MCF 10A (cell line): ENCODE measurements at regions not wholly inside any gene's neighbourhood (a gene's known extent, or its start where the extent isn't known, plus 50 kb on each side); places are given as distances from the start of the nearest gene placed in this dataset.

Source experiments
- BruUV-seq: library from RNA; stranded (reverse); fragments of 400-500 nt; replicated peaks from 2 replicates; lab custom pipeline; 2021; lab: Mats Ljungman, UMichigan
- CTCF ChIA-PET: fragments of 300-600 bp; sonication (Branson Sonifier 250); formaldehyde crosslinking; extraction: SDS; loops from one replicate; lab custom pipeline; 2021; ENCODE audit warnings: antibody characterized with exemption, inconsistent platforms; lab: Yijun Ruan, JAX
- POLR2A ChIA-PET: fragments of 300-600, 350-650 bp; sonication (Branson Sonifier 250); formaldehyde crosslinking; extraction: SDS; loops from one replicate; lab custom pipeline; 2020; ENCODE audit warnings: antibody characterized with exemption, inconsistent platforms; lab: Yijun Ruan, JAX
- DNase-seq: peaks from one replicate; pipeline ENCODE4 v3.0.0-alpha.2; 2018; ENCODE audit not compliant: unreplicated experiment
- H3K27ac Mint-ChIP-seq: one replicate; pipeline ENCODE4 v1.8.0; 2022; ENCODE audit warnings: mild to moderate bottlenecking, low read depth, mixed read lengths; ENCODE audit not compliant: unreplicated experiment
- H3K27me3 Mint-ChIP-seq: one replicate; pipeline ENCODE4 v1.8.0; 2022; ENCODE audit warnings: mixed read lengths; ENCODE audit not compliant: insufficient read depth, unreplicated experiment
- H3K36me3 Mint-ChIP-seq: one replicate; pipeline ENCODE4 v1.8.0; 2022; ENCODE audit warnings: mild to moderate bottlenecking, moderate library complexity, mixed read lengths; ENCODE audit not compliant: insufficient read depth, unreplicated experiment
- H3K4me1 Mint-ChIP-seq: one replicate; pipeline ENCODE4 v1.8.0; 2022; ENCODE audit warnings: mixed read lengths; ENCODE audit not compliant: insufficient read depth, unreplicated experiment
- H3K4me3 Mint-ChIP-seq: one replicate; pipeline ENCODE4 v1.8.0; 2022; ENCODE audit warnings: mild to moderate bottlenecking, moderate library complexity, mixed read lengths; ENCODE audit not compliant: unreplicated experiment
- H3K9me3 Mint-ChIP-seq: one replicate; pipeline ENCODE4 v1.8.0; 2022; ENCODE audit warnings: mixed read lengths; ENCODE audit not compliant: unreplicated experiment
- intact Hi-C: fragments of 100-400 bp; cut with micrococcal nuclease; formaldehyde crosslinking; loops from 2 replicates; pipeline ENCODE4 v1.14.1; 2022
- TF ChIP-seq, protein P1 (sequence below): fragments of 200-600 bp; IDR thresholded peaks from one replicate; pipeline ENCODE4 v1.8.0; 2022; ENCODE audit warnings: antibody characterized with exemption, mild to moderate bottlenecking; ENCODE audit not compliant: unreplicated experiment

DNA sequence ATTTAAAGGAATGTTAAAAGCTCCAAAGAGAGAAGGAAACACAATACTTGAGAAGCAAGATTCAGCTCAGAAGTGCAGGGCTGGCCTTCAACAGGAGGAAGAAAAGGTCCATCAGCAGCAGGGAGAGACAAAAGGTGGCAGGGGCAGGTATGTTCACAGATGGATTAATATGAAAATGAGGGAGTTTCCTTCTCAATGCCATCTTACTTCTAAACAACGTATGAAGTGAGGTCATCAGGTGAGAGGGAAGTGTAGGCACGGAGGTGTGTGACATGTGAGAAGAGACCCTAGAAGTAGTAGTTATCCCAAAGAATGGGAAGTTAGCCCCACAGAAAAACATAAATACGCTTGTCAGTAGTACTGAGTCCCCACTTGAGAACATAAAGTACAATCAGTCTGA lies 122.5 kb downstream of the CCER1 start:
- DNase-seq, result no peak
- BruUV-seq, result no TSS peak
- Mint-ChIP-seq H3K9me3 (no peaks in the 10 kb centered on the region), H3K4me3 (no peak overlapping the region), H3K4me1 (no peaks in the 10 kb centered on the region), H3K27me3 (no peaks in the 10 kb centered on the region), H3K36me3 (no peaks in the 10 kb centered on the region), H3K27ac (no peak overlapping the region)
- intact Hi-C loops, result no loop called here
- POLR2A ChIA-PET, result no interaction called here
- TF ChIP-seq, protein P1, sequence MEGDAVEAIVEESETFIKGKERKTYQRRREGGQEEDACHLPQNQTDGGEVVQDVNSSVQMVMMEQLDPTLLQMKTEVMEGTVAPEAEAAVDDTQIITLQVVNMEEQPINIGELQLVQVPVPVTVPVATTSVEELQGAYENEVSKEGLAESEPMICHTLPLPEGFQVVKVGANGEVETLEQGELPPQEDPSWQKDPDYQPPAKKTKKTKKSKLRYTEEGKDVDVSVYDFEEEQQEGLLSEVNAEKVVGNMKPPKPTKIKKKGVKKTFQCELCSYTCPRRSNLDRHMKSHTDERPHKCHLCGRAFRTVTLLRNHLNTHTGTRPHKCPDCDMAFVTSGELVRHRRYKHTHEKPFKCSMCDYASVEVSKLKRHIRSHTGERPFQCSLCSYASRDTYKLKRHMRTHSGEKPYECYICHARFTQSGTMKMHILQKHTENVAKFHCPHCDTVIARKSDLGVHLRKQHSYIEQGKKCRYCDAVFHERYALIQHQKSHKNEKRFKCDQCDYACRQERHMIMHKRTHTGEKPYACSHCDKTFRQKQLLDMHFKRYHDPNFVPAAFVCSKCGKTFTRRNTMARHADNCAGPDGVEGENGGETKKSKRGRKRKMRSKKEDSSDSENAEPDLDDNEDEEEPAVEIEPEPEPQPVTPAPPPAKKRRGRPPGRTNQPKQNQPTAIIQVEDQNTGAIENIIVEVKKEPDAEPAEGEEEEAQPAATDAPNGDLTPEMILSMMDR, result no peak
- CTCF ChIA-PET, result no interaction called here

DNA sequence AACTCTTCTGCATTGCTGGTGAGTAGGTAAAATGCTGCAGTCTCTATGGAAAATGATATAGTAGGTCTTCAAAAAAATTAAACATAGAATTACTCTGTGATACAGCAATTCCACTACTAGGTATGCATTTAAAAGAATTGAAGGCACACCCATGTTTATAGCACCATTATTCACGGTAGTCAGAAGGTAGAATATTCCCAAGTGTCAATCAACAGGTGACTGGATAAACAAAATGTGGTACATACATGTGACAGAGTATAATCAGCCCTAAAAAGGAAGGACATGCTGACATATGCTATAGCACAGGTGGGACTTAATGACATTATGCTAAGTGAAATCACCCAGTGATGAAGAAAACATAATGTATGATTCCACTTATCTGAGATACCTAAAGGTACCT lies 123.3 kb downstream of the CCER1 start:
- Mint-ChIP-seq H3K27me3 (no peaks in the 10 kb centered on the region), H3K4me3 (no peak overlapping the region), H3K36me3 (no peaks in the 10 kb centered on the region), H3K4me1 (no peaks in the 10 kb centered on the region), H3K27ac (no peak overlapping the region), H3K9me3 (no peaks in the 10 kb centered on the region)
- CTCF ChIA-PET, result no interaction called here
- intact Hi-C loops, result no loop called here
- POLR2A ChIA-PET, result interaction anchor here (1.1 kb wide), 1 partner anchor 9 kb away, joined by 4 read pairs; no protein-coding TSS in a partner anchor
- no peak for DNase-seq
- no TSS peak for BruUV-seq
- TF ChIP-seq, protein P1, result no peak

DNA sequence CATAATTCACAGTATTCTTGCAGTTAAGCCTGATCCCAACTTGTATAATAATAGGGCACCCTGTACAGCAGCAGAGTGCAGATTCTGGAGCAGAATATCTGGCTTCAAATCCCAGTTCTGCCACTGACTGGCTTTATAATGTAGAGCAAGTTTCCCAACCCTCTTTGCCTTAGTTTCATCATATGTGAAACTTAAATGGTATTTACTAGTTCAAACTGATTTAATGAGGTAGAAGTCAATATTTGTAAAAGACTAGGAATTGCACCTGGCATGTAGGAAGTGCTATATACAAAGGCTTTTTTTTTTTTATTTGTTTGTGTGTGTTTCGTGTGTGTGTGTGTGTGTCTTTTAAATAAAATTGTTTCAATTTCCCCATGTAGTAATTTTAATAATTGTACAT lies 125.9 kb downstream of the CCER1 start:
- no peak for DNase-seq
- Mint-ChIP-seq H3K36me3 (no peaks in the 10 kb centered on the region), H3K4me3 (no peak overlapping the region), H3K27ac (no peak overlapping the region), H3K4me1 (no peaks in the 10 kb centered on the region), H3K9me3 (no peaks in the 10 kb centered on the region), H3K27me3 (no peaks in the 10 kb centered on the region)
- intact Hi-C loops, result no loop called here
- CTCF ChIA-PET, result interaction anchor here (0.6 kb wide), 1 partner anchor 14 kb away, joined by 3 read pairs; no protein-coding TSS in a partner anchor
- POLR2A ChIA-PET, result no interaction called here
- no TSS peak for BruUV-seq
- TF ChIP-seq, protein P1, result no peak

DNA sequence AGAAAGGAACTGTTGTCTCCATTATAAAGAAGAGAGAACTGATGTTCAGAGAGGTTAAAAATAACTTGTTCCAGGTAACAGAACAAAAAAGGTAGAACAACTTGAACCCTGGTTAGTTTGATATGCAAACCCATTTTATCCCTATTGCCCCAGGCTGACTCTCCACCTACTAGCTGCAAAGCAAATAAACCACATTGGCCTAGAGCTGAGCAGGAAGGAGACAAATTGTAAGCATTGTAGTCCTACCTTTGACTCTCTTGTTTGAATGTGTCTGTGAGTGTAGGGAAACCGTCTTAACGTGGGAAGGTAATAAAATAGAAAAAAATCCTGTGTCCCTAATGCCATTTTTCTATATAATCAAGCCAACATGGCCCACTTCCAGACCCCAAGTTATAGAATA lies 126.4 kb downstream of the CCER1 start:
- Mint-ChIP-seq H3K27me3 (no peaks in the 10 kb centered on the region), H3K9me3 (no peaks in the 10 kb centered on the region), H3K4me3 (no peak overlapping the region), H3K4me1 (no peaks in the 10 kb centered on the region), H3K36me3 (no peaks in the 10 kb centered on the region), H3K27ac (no peak overlapping the region)
- no peak for DNase-seq
- intact Hi-C loops, result no loop called here
- CTCF ChIA-PET, result no interaction called here
- TF ChIP-seq, protein P1, result no peak
- POLR2A ChIA-PET, result no interaction called here
- BruUV-seq, result no TSS peak
